ENCODE measurements at regions not wholly inside any gene's neighbourhood (a gene's known extent, or its start where the extent isn't known, plus 50 kb on each side); places are given as distances from the start of the nearest gene placed in this dataset.

DNA sequence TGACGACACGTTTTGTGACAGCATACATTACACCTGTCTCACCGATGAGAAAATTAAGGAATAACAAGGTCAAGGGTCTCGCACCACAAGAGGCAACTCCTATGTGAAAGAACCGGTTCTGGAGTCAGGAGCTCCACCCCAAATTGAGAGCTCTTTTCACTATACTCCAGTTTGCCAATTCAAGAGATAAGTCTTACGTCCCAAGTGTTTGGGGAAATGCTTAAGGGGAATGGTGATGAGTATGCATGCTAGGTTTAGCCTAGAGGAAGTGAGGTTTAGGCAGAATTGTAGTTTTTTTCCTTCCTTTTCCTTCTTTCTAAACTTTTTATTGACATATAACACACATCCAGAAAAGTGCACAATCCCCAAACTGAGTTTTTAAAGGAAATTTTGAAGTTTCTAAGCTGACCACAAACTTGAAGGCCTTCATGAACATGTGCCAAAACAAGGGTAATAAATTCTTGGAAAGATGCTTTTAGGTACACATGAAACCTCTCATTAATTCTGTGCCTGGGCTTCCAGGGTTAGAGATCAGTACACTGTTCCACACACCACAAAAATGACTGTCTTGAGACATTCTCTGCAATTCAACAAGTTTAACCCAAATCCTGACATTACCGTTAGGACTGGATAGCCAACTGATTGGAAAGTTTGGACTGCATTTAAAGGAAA, 127.6 kb upstream of the SLC1A3 start:
- TF ChIP-seq, protein P1, sequence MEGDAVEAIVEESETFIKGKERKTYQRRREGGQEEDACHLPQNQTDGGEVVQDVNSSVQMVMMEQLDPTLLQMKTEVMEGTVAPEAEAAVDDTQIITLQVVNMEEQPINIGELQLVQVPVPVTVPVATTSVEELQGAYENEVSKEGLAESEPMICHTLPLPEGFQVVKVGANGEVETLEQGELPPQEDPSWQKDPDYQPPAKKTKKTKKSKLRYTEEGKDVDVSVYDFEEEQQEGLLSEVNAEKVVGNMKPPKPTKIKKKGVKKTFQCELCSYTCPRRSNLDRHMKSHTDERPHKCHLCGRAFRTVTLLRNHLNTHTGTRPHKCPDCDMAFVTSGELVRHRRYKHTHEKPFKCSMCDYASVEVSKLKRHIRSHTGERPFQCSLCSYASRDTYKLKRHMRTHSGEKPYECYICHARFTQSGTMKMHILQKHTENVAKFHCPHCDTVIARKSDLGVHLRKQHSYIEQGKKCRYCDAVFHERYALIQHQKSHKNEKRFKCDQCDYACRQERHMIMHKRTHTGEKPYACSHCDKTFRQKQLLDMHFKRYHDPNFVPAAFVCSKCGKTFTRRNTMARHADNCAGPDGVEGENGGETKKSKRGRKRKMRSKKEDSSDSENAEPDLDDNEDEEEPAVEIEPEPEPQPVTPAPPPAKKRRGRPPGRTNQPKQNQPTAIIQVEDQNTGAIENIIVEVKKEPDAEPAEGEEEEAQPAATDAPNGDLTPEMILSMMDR (conservative IDR thresholded peaks at IDR 0.05; ENCODE audit: low read length), result no peak
- no peak for TF ChIP-seq EZH2phosphoT487 (IDR thresholded peaks at IDR 0.05; ENCODE audit: borderline replicate concordance, low read depth, low read length)
